Naive thymus-derived CD4-positive, alpha-beta T cell (primary cell): ENCODE measurements at regions not wholly inside any gene's neighbourhood (a gene's known extent, or its start where the extent isn't known, plus 50 kb on each side); places are given as distances from the start of the nearest gene placed in this dataset.

Experiments used
- ATAC-seq: fragments of 150-1000 bp; cut with Tn5 transposase; 2 replicates; pipeline ENCODE4 v1.10.0; 2021; ENCODE audit warnings: mild to moderate bottlenecking, moderate library complexity
- CTCF ChIA-PET: fragments of 350-600 bp; sonication (Branson Sonifier 250); formaldehyde crosslinking; loops from one replicate; lab custom pipeline; 2021; ENCODE audit warnings: antibody characterized with exemption; lab: Charles Lee
- POLR2A ChIA-PET: fragments of 350-600 bp; sonication (Branson Sonifier 250); formaldehyde crosslinking; loops from one replicate; lab custom pipeline; 2021; ENCODE audit warnings: antibody characterized with exemption, inconsistent platforms; lab: Charles Lee
- DNase-seq, 9 donors: peaks; one replicate each; pipeline versions ENCODE4 v3.0.0 to v3.0.0-alpha.2; 2020 to 2022; ENCODE audit warnings: mixed read lengths in 1 of 9
- H3K27ac ChIP-seq: one replicate; pipeline ENCODE4 v1.7.0; 2013; ENCODE audit warnings: mild to moderate bottlenecking, low read depth, low read length, moderate library complexity
- H3K27me3 ChIP-seq, 2 donors: one replicate each; pipeline ENCODE4 v1.7.0; 2013; ENCODE audit warnings: low read length in 2 of 2, mild to moderate bottlenecking in 2 of 2, moderate library complexity in 2 of 2; ENCODE audit not compliant: control insufficient read depth in 2 of 2, insufficient read depth in 2 of 2
- H3K36me3 ChIP-seq, 3 experiments: 1 replicate in 2 of 3; 2 replicates in 1 of 3; pipeline ENCODE4 v1.7.0; 2013; ENCODE audit warnings: low read length in 3 of 3, mild to moderate bottlenecking in 3 of 3, moderate library complexity in 1 of 3; ENCODE audit not compliant: insufficient read depth in 3 of 3, control insufficient read depth in 2 of 3
- H3K4me1 ChIP-seq, 2 donors: one replicate each; pipeline ENCODE4 v1.7.0; 2013; ENCODE audit warnings: low read length in 2 of 2, mild to moderate bottlenecking in 2 of 2, moderate library complexity in 1 of 2; ENCODE audit not compliant: control insufficient read depth in 2 of 2, insufficient read depth in 2 of 2
- H3K4me3 ChIP-seq: 2 replicates; pipeline ENCODE4 v1.7.0; 2013; ENCODE audit warnings: mild to moderate bottlenecking, low read length
- H3K9me3 ChIP-seq, 3 experiments: 1 replicate in 2 of 3; 2 replicates in 1 of 3; pipeline ENCODE4 v1.7.0; 2013; ENCODE audit warnings: low read length in 3 of 3; ENCODE audit not compliant: control insufficient read depth in 2 of 3
- H3K27ac Mint-ChIP-seq, 9 donors: one replicate each; pipeline ENCODE4 v1.8.0; 2020 to 2022; ENCODE audit warnings: mixed read lengths in 9 of 9, mild to moderate bottlenecking in 8 of 9, moderate library complexity in 5 of 9, inconsistent platforms in 2 of 9
- H3K27me3 Mint-ChIP-seq, 5 donors: one replicate each; pipeline ENCODE4 v1.8.0; 2021 to 2022; ENCODE audit warnings: mixed read lengths in 5 of 5, mild to moderate bottlenecking in 1 of 5
- H3K36me3 Mint-ChIP-seq, 5 donors: one replicate each; pipeline ENCODE4 v1.8.0; 2020 to 2022; ENCODE audit warnings: mixed read lengths in 5 of 5, mild to moderate bottlenecking in 3 of 5, inconsistent platforms in 1 of 5
- H3K4me1 Mint-ChIP-seq, 7 donors: one replicate each; pipeline ENCODE4 v1.8.0; 2020 to 2022; ENCODE audit warnings: mixed read lengths in 7 of 7, mild to moderate bottlenecking in 3 of 7, inconsistent platforms in 1 of 7
- H3K4me3 Mint-ChIP-seq, 10 donors: one replicate each; pipeline ENCODE4 v1.8.0; 2020 to 2022; ENCODE audit warnings: mild to moderate bottlenecking in 10 of 10, mixed read lengths in 10 of 10, moderate library complexity in 6 of 10, inconsistent platforms in 2 of 10
- H3K9me3 Mint-ChIP-seq, 11 donors: one replicate each; pipeline ENCODE4 v1.8.0; 2020 to 2022; ENCODE audit warnings: mixed read lengths in 11 of 11, mild to moderate bottlenecking in 4 of 11, inconsistent platforms in 1 of 11, moderate library complexity in 1 of 11
- intact Hi-C, 2 donors: fragments of 100-400 bp; cut with micrococcal nuclease; formaldehyde crosslinking; loops; one replicate each; pipeline ENCODE4 v1.15.1; 2023

DNA sequence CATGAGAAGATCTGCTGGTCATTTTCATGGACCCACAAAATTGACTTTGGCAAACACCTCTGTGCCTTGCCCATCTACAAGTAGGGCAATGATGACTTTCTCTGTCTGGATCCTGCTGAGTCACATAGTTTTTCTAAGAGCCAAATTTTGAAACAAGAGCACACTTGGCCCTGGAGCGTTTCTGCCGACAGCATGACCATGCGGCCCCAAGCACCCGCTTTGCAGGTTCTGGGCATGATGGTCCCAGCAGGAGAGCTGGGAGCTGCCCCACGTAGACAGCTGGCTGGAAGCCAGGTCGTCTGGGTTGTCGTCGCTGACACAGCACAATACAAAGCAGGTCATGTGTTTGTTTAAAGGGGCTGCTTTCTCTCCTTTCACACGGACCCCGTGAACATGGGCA is 159.8 kb downstream of the SYK start:
- no peak overlapping the region for H3K27ac ChIP-seq
- no peaks in the 10 kb centered on the region for H3K9me3 ChIP-seq
- H3K4me3 ChIP-seq, result no peak overlapping the region
- DNase-seq (no peak), ATAC-seq (no peak)
- Mint-ChIP-seq H3K36me3 (peaks cover 0 to 3% (median 0%) of the 10 kb centered on the region in 5 donors), H3K27me3 (peaks cover 8 to 35% (median 12%) of the 10 kb centered on the region in 5 donors), H3K4me1 (peaks cover 0 to 7% (median 0%) of the 10 kb centered on the region in 7 donors), H3K27ac (no peak overlapping the region), H3K9me3 (peaks cover 0 to 7% (median 0%) of the 10 kb centered on the region in 11 donors), H3K4me3 (no peak overlapping the region)
- CTCF ChIA-PET, result no interaction called here
- intact Hi-C loops, result no loop called here
- POLR2A ChIA-PET, result no interaction called here
- H3K4me1 ChIP-seq, result no peaks in the 10 kb centered on the region
- H3K36me3 ChIP-seq, result no peaks in the 10 kb centered on the region
- no peaks in the 10 kb centered on the region for H3K27me3 ChIP-seq

DNA sequence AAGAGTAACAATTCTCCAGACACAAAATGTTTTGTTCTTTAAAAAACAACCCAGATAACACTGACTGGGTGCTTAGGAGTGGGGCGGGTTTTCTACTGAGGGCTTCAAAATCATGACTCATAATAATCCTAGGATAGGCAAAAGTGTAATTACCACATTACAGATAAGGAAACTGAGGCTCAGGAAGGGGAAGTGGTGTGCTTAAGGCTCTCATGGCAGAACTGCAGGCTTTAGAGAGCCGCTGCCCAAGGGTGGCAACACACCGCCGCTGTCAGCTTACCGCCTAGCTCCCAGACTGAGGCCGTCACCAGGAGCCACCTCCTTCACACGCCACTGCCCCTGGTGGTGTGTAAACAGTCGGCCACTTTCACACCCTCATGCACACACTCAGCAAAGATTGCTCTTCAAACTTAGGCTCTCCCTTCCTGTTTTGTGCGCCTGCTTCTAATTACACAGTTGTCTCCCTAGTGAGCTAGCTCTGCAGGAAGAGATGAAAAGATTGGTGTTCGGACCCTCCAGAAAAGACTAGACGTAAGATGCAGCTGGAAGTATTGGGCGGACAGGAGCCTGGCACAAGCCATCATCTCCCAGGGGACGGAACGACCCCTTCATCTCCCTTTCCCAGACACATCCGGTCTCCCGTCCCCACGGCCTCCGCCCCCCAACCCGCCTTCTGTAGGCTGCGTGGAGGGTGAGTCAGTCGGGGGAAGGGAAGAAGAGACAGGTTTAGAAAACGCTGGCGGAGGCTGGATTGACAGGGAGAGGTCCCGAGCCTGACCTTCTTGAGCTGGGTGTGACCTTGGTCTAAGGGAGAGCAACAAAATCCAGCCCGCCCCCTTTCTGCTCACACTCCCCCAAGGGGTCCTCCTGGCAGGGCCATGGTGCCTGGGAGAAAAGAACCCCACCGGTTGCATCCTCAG is 162.7 kb downstream of the SYK start:
- Mint-ChIP-seq H3K9me3 (peaks cover 0 to 7% (median 0%) of the 10 kb centered on the region in 11 donors), H3K27me3 (peaks cover 4 to 35% (median 12%) of the 10 kb centered on the region in 5 donors)
- ATAC-seq, result peak; percentile 46

DNA sequence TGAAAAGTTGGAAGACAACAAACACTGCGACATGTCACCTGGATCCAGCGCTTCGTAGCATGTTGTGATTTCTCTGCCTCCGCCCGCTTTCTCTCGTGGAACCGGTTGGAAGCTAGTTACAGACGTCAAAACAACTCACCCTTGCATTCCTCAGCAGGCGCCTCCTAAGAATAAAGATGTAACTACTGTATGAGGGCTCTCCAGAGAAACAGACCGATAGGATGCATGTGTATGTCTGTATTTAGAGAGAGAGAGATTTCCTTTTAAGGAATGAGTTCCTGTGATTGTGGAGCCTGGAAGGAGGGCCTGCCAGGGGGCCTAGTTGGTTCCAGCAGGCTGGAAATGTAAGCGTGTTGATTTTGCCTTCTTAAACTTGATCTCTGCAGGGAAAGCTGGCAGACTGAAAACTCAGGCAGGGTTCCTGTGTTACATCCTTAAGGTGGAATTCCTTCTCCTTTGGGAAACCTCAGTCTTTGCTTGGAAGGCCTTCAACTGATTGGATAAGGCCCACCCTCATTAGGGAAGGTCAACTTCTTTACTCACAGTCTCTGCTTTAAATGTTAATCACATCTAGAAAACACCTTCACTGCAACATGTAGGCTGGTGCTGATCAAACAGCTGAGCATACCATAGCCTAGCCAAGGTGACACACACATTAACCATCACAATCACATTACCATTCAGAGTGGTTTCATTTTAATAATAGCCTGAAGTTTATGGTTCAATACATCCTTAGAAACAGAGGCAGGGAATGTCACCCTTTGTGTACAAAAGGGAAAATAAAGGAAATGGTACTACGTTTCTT is 163.8 kb downstream of the SYK start:
- Mint-ChIP-seq H3K4me1 (peaks cover 0 to 10% (median 0%) of the 10 kb centered on the region in 7 donors), H3K9me3 (peaks cover 0 to 7% (median 0%) of the 10 kb centered on the region in 11 donors), H3K4me3 (no peak overlapping the region), H3K27ac (no peak overlapping the region), H3K27me3 (peaks cover 4 to 29% (median 12%) of the 10 kb centered on the region in 5 donors), H3K36me3 (peaks cover 0 to 3% (median 0%) of the 10 kb centered on the region in 5 donors)
- intact Hi-C loops, result no loop called here
- DNase-seq (no peak), ATAC-seq (no peak)
- H3K4me1 ChIP-seq, result no peaks in the 10 kb centered on the region
- H3K9me3 ChIP-seq, result no peaks in the 10 kb centered on the region
- no peaks in the 10 kb centered on the region for H3K36me3 ChIP-seq
- no peak overlapping the region for H3K27ac ChIP-seq
- CTCF ChIA-PET, result no interaction called here
- H3K4me3 ChIP-seq, result no peak overlapping the region
- no peaks in the 10 kb centered on the region for H3K27me3 ChIP-seq
- POLR2A ChIA-PET, result no interaction called here

More for the DNA sequence above, 162.7 kb downstream of the SYK start:
- CTCF ChIA-PET, result no interaction called here
- Mint-ChIP-seq H3K27ac (no peak overlapping the region), H3K4me1 (peaks cover 0 to 10% (median 0%) of the 10 kb centered on the region in 7 donors), H3K36me3 (peaks cover 0 to 3% (median 0%) of the 10 kb centered on the region in 5 donors), H3K4me3 (peak overlapping the region in 1 of 10 donors; percentile 42)
- no peak overlapping the region for H3K27ac ChIP-seq
- intact Hi-C loops, result no loop called here
- H3K4me1 ChIP-seq, result no peaks in the 10 kb centered on the region
- no peaks in the 10 kb centered on the region for H3K9me3 ChIP-seq
- no peaks in the 10 kb centered on the region for H3K27me3 ChIP-seq
- H3K36me3 ChIP-seq, result no peaks in the 10 kb centered on the region
- DNase-seq, result no peak
- H3K4me3 ChIP-seq, result no peak overlapping the region
- POLR2A ChIA-PET, result no interaction called here

DNA sequence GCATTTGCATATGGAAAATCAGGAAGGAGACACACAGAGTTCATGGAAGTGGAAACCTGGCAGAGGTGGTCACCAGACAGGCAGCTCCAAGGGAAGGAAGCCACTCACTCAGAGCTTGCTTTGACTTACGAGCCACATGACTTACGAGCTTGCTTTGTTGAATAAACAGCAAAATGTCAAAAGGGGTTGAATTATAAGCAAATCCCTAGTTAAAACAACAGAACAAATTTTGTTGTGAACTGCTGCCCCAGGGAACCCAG is 164.3 kb downstream of the SYK start:
- intact Hi-C loops, result no loop called here
- CTCF ChIA-PET, result no interaction called here

DNA sequence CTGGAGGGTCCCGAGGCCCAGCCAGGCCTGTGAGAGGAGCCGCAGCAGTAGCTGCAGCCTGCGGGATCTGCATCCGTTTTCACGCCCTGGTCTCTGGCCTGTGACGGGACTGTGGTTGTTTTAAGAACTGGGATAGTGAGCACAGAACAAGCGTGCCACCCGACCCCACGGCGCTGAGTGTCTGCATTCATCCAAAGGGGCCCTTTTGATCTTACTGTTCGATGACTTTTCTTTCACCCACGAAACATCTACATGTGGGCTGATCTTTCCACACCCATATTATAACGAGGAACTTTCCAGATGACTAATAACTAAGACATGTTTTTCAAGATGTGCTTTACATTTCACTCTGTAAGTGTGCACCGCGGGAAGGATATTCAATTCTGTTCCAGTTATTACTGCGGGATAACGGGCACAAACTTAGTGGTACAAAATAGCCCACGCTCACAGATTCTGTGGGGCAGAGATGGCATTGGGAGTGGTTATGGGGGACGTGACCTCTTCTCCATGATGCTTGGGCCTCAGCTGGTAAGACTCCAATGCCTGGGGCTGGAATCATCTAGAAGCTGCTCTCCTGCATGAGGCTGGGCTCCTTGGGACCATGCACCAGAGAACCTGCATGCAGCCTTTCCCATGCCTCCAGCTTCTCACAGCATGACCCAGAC is 165.0 kb downstream of the SYK start:
- ATAC-seq (no peak), DNase-seq (peak in 1 of 9 donors; percentile 41)
- peaks cover 0 to 7% (median 0%) of the 10 kb centered on the region in 11 donors for H3K9me3 Mint-ChIP-seq
- CTCF ChIA-PET, result no interaction called here
- no peak overlapping the region for H3K27ac Mint-ChIP-seq
- Histone ChIP-seq H3K27ac (no peak overlapping the region), H3K9me3 (no peaks in the 10 kb centered on the region), H3K4me1 (no peaks in the 10 kb centered on the region), H3K4me3 (no peak overlapping the region), H3K36me3 (no peaks in the 10 kb centered on the region), H3K27me3 (no peaks in the 10 kb centered on the region)
- H3K36me3 Mint-ChIP-seq, result peaks cover 0 to 3% (median 0%) of the 10 kb centered on the region in 5 donors
- H3K4me1 Mint-ChIP-seq, result peaks cover 0 to 10% (median 0%) of the 10 kb centered on the region in 7 donors
- H3K4me3 Mint-ChIP-seq, result no peak overlapping the region
- peaks cover 2 to 24% (median 12%) of the 10 kb centered on the region in 5 donors for H3K27me3 Mint-ChIP-seq
- intact Hi-C loops, result no loop called here
- POLR2A ChIA-PET, result no interaction called here

More for the DNA sequence above, 164.3 kb downstream of the SYK start:
- ATAC-seq (no peak), DNase-seq (no peak)
- H3K36me3 Mint-ChIP-seq, result peaks cover 0 to 3% (median 0%) of the 10 kb centered on the region in 5 donors
- no peaks in the 10 kb centered on the region for H3K4me1 ChIP-seq
- H3K27ac ChIP-seq, result no peak overlapping the region
- no peak overlapping the region for H3K4me3 Mint-ChIP-seq
- H3K4me1 Mint-ChIP-seq, result peaks cover 0 to 10% (median 0%) of the 10 kb centered on the region in 7 donors
- H3K27ac Mint-ChIP-seq, result no peak overlapping the region
- H3K9me3 ChIP-seq, result no peaks in the 10 kb centered on the region
- H3K27me3 ChIP-seq, result no peaks in the 10 kb centered on the region
- H3K9me3 Mint-ChIP-seq, result peaks cover 0 to 7% (median 0%) of the 10 kb centered on the region in 11 donors
- no peak overlapping the region for H3K4me3 ChIP-seq
- no peaks in the 10 kb centered on the region for H3K36me3 ChIP-seq
- peaks cover 4 to 27% (median 12%) of the 10 kb centered on the region in 5 donors for H3K27me3 Mint-ChIP-seq
- POLR2A ChIA-PET, result no interaction called here

DNA sequence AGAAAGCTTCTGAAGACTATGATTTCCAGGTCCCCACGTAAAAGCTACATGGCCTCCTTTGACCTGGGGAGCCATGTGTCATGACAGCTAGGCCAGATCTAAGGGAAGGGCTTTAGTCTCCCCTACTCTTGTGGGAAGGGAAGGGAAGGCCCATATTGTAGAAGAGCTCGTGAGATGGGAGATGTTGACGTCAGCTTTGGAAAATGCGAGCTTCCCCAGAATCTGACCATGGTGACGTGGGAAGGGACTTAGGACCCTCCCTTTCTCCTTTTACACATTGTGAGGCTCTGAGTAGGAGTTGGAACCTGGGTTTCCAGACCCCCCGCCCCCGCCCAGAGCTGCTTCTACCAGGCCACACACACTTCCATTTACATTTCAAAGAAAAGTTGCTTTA is 165.5 kb downstream of the SYK start:
- intact Hi-C loops, result no loop called here
- Histone ChIP-seq H3K36me3 (no peaks in the 10 kb centered on the region), H3K27ac (no peak overlapping the region), H3K27me3 (no peaks in the 10 kb centered on the region), H3K9me3 (no peaks in the 10 kb centered on the region), H3K4me3 (no peak overlapping the region), H3K4me1 (no peaks in the 10 kb centered on the region)
- Mint-ChIP-seq H3K27me3 (peaks cover 2 to 20% (median 12%) of the 10 kb centered on the region in 5 donors), H3K4me3 (no peak overlapping the region), H3K4me1 (peaks cover 0 to 10% (median 0%) of the 10 kb centered on the region in 7 donors), H3K9me3 (peaks cover 0 to 7% (median 0%) of the 10 kb centered on the region in 11 donors), H3K36me3 (peaks cover 0 to 3% (median 0%) of the 10 kb centered on the region in 5 donors), H3K27ac (no peak overlapping the region)
- ATAC-seq (no peak), DNase-seq (no peak)
- ChIA-PET POLR2A (no interaction called here), CTCF (no interaction called here)
